Coronary artery (tissue), 2 donors: ENCODE measurements at regions not wholly inside any gene's neighbourhood (a gene's known extent, or its start where the extent isn't known, plus 50 kb on each side); places are given as distances from the start of the nearest gene placed in this dataset.

Source experiments
- DNase-seq: peaks from one replicate; pipeline ENCODE4 v3.0.0-alpha.2; 2017; ENCODE audit warnings: low spot score
- H3K27ac ChIP-seq, 2 donors: fragments of 200-600 bp; sonication (generic); one replicate each; pipeline ENCODE4 v1.5.1; 2016 to 2019
- H3K4me3 ChIP-seq: fragments of 200-600 bp; sonication (generic); 2 replicates; pipeline ENCODE4 v1.5.1; 2016; ENCODE audit warnings: mild to moderate bottlenecking, moderate library complexity
- CTCF ChIP-seq: fragments of 200-600 bp; sonication (generic); IDR thresholded peaks from one replicate; pipeline ENCODE4 v1.5.1; 2019; ENCODE audit warnings: antibody characterized with exemption

- no peak for DNase-seq
- no peak overlapping the region for H3K27ac ChIP-seq
- TF ChIP-seq CTCF = no peak
Measured at GRCh38 chr18:42290318-42291307, 335.6 kb downstream of the PIK3C3 start.

DNA sequence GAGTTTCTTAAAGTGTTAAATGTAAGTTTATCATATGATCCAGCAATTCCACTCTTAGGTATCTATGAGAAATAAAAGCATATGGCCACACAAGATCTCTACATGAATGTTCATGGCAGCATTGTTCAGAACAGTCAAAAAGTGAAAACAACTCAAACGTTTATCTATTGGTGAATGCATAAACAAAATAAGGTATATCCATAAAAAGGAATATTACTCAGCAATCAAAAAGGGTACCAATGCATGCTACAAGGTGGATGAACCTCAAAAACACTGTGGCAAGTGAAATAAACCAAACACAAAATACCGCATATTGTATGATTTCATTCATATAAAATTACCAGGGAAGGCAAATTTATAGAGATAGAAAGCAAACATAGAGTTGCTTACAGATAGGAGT lies 337.6 kb downstream of the PIK3C3 start:
- no peak for DNase-seq
- TF ChIP-seq CTCF = no peak
- Histone ChIP-seq H3K4me3 (no peak overlapping the region), H3K27ac (no peak overlapping the region)

More at GRCh38 chr18:42290318-42291307, 335.6 kb downstream of the PIK3C3 start:
- H3K4me3 ChIP-seq = no peak overlapping the region

DNA sequence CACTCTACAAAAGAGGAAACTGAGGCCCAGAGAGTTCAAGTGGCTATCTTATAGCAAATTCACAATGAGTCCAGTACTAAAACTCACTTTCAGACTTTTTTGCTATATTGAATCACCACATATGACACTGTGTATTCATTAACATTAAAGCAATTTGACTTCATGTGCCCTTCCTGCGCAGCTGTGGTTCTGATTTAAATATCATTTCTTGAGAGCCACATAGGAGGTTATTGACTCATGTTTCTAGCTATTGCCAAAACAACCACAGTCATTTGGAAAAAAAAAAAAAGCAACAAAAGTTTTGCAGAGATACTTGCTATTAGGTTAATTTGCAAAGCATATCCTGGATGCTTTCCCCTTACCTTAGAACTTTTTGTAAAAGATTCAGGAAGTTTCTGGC lies 341.2 kb downstream of the PIK3C3 start:
- Histone ChIP-seq H3K4me3 (no peak overlapping the region), H3K27ac (no peak overlapping the region)
- no peak for DNase-seq
- no peak for TF ChIP-seq CTCF

DNA sequence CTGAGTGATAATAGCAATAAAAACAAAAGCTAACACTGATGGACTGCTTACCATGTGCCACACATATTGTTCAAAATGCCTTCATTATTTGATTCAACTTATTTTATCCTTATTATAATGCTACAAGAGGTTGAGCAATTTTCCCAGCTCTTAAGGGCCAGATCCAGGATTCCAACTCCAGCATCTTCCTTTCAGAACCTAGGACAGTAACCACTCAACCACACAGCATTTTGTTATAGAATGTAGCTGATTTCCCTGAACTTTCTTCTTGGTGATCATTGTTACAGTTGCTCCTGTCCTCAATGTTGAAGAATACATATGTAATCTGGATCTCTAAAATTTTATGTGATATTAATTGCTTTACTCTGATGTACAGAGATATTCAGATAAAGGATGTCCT lies 341.7 kb downstream of the PIK3C3 start:
- TF ChIP-seq CTCF = no peak
- no peak overlapping the region for H3K4me3 ChIP-seq
- no peak for DNase-seq
- no peak overlapping the region for H3K27ac ChIP-seq

DNA sequence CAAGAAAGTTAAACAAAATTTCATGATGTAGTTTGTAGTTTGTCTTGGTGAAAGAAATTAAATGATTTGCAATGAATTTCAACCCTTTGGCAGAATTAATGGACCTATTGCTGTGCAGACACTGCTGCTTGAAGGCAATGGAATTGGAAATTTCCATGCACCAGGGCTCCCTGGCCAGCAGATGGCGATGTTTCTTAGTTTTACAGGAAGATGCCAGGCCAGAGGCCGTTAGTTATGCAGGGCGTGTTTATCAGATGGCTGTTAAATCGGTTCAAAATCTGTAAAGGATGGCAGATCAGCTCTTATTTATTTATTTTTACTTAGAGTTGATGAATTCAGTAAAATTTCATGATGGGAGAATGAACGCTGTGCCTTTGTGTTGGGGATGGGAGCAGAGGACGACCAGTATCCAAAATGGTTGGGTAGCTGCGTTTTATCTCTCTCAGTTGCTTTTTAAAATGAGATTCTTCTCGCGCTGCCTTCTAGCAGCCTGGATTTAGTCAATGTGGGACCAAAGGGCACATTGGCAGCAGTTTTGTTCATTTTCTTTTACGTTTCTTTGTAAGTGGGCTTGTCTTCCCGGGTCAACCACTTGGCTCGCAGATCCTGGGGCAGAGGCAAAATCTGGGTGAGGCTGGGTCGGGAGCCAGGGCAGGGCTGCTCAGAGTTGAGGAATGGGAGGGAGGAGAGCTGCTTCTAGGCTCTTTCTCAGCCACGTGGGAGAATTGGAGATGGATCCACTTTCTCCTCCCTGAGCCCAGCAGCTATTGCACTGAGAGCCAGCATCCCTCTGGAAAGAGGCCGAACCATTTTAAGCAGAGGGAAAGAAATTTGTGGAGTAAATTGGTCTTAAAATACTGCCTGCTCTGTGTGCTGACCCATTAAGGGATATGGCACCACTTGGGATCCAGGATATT lies 344.0 kb downstream of the PIK3C3 start:
- H3K4me3 ChIP-seq = peak overlapping the region; percentile 51
- peak; percentile 77 for DNase-seq
- H3K27ac ChIP-seq = peak overlapping the region in 1 of 2 donors; percentile 33
- peak; percentile 70 for TF ChIP-seq CTCF

DNA sequence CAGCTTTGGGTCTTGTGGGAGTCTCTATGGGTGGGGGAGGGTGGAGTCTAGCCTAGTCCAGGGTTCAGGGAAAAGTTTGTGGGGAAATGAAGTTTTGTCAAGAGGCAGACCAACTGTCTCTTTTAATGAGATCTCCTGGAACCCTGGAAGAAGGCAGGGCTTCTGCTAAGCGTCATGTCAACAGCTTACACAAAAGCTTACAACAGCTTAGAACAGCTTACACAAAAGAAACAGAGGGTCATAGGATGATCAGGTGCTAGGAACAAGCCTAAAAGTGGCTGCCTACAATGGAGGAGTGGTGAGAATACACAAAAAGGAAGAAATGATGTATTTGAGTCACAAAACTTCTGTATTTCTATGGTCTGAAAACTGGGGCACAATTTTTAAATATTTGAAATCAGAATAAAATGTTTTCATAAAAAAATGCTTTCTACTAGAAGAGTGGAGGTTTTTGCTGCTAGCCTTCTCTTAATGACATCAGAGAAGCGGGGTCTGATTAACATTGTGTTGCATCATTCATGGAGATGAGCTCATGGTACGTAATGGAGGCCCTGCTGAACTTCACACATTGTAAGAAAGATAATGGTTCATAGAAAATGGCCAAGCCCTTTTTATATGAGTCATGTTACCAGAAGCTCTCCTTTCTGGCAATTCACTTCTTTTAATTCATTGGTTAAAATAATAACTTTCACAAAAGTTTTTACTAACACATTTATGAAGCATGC lies 351.0 kb downstream of the PIK3C3 start:
- no peak for TF ChIP-seq CTCF
- no peak for DNase-seq

More for the DNA sequence above, 351.0 kb downstream of the PIK3C3 start:
- H3K4me3 ChIP-seq = no peak overlapping the region
- H3K27ac ChIP-seq = no peak overlapping the region
